B cell (primary cell): ENCODE measurements at regions not wholly inside any gene's neighbourhood (a gene's known extent, or its start where the extent isn't known, plus 50 kb on each side); places are given as distances from the start of the nearest gene placed in this dataset.

ENCODE experiments used
- ATAC-seq: fragments of 200-7000 bp; cut with Tn5 transposase; one replicate; pipeline ENCODE4 v1.10.0; 2021; ENCODE audit warnings: low read depth, mild to moderate bottlenecking, moderate number of reproducible peaks, moderate library complexity
- CTCF ChIA-PET: fragments of 350-600 bp; sonication (Branson Sonifier 250); formaldehyde crosslinking; loops from one replicate; lab custom pipeline; 2021; ENCODE audit warnings: antibody characterized with exemption, inconsistent platforms; lab: Charles Lee
- POLR2A ChIA-PET: fragments of 350-600 bp; sonication (Branson Sonifier 250); formaldehyde crosslinking; loops from one replicate; lab custom pipeline; 2021; ENCODE audit warnings: antibody characterized with exemption; lab: Charles Lee
- DNase-seq: peaks from one replicate; pipeline ENCODE4 v3.0.0; 2013
- H2AFZ ChIP-seq: 2 replicates; pipeline ENCODE4 v1.6.1; 2012; ENCODE audit warnings: mild to moderate bottlenecking, low read depth, low read length; ENCODE audit not compliant: insufficient read depth, poor library complexity, severe bottlenecking
- H3K27ac ChIP-seq, 2 donors: 1 replicate in 1 of 2; 2 replicates in 1 of 2; pipeline ENCODE4 v1.5.1; 2012 to 2013; ENCODE audit warnings: low read length in 2 of 2, mild to moderate bottlenecking in 2 of 2, moderate library complexity in 1 of 2
- H3K27me3 ChIP-seq, 4 experiments: fragments of 200-600 bp in 1 of 4; sonication (generic) in 1 of 4; replicated peaks in 1 of 4; 1 replicate in 2 of 4; 2 replicates in 2 of 4; pipeline versions ENCODE4 v1.6.1 to v1.7.0; 2013 to 2016; ENCODE audit warnings: low read length in 3 of 4, mild to moderate bottlenecking in 2 of 4, mixed read lengths in 1 of 4, moderate library complexity in 1 of 4; ENCODE audit not compliant: insufficient read depth in 4 of 4, control insufficient read depth in 3 of 4; ENCODE audit errors: control extremely low read depth in 1 of 4
- H3K36me3 ChIP-seq, 2 experiments: replicated peaks in 1 of 2; 1 replicate in 1 of 2; 2 replicates in 1 of 2; pipeline versions ENCODE4 v1.6.1 to v1.7.1; 2013; ENCODE audit warnings: low read length in 1 of 2; ENCODE audit not compliant: insufficient read depth in 2 of 2, control insufficient read depth in 1 of 2; ENCODE audit errors: control extremely low read depth in 1 of 2, extremely low read depth in 1 of 2
- H3K4me1 ChIP-seq, 2 donors: fragments of 200-600 bp in 1 of 2; sonication (generic) in 1 of 2; 1 replicate in 1 of 2; 2 replicates in 1 of 2; pipeline versions ENCODE4 v1.5.1 to v1.6.1; 2013 to 2017; ENCODE audit warnings: low read length in 2 of 2; ENCODE audit not compliant: control insufficient read depth in 2 of 2, insufficient read depth in 2 of 2
- H3K4me2 ChIP-seq: replicated peaks from 2 replicates; pipeline ENCODE3; 2012; ENCODE audit warnings: mild to moderate bottlenecking, low read depth, low read length; ENCODE audit not compliant: poor library complexity, severe bottlenecking
- H3K4me3 ChIP-seq, 5 experiments: fragments of 200-600 bp in 1 of 5; sonication (generic) in 1 of 5; 1 replicate in 3 of 5; 2 replicates in 2 of 5; pipeline versions ENCODE4 v1.5.1 to v1.7.0; 2011 to 2016; ENCODE audit warnings: low read length in 4 of 5, mild to moderate bottlenecking in 4 of 5, low read depth in 2 of 5, control low read depth in 1 of 5, moderate library complexity in 1 of 5; ENCODE audit not compliant: insufficient read depth in 1 of 5; ENCODE audit errors: control extremely low read depth in 1 of 5, extremely low read depth in 1 of 5
- H3K79me2 ChIP-seq: fragments of 200-600 bp; sonication (generic); one replicate; pipeline ENCODE4 v1.6.0; 2016; ENCODE audit warnings: low read length; ENCODE audit not compliant: control insufficient read depth, insufficient read depth
- H3K9ac ChIP-seq: fragments of 200-600 bp; sonication (generic); 2 replicates; pipeline ENCODE4 v1.6.1; 2017; ENCODE audit warnings: mild to moderate bottlenecking, low read length, moderate library complexity
- H3K9me3 ChIP-seq, 3 donors: one replicate each; pipeline versions ENCODE4 v1.6.1 to v1.7.1; 2013; ENCODE audit warnings: low read length in 2 of 3; ENCODE audit not compliant: control insufficient read depth in 2 of 3, insufficient read depth in 1 of 3; ENCODE audit errors: control extremely low read depth in 1 of 3
- H4K20me1 ChIP-seq: 2 replicates; pipeline ENCODE4 v1.6.0; 2012; ENCODE audit warnings: mild to moderate bottlenecking, low read length; ENCODE audit not compliant: insufficient read depth, control insufficient read depth, poor library complexity, severe bottlenecking
- H3K27ac Mint-ChIP-seq: one replicate; pipeline ENCODE4 v1.8.0; 2021; ENCODE audit warnings: mixed read lengths
- H3K27me3 Mint-ChIP-seq: one replicate; pipeline ENCODE4 v1.8.0; 2021; ENCODE audit warnings: mixed read lengths
- H3K4me1 Mint-ChIP-seq: one replicate; pipeline ENCODE4 v1.8.0; 2021; ENCODE audit warnings: mixed read lengths
- H3K4me3 Mint-ChIP-seq: one replicate; pipeline ENCODE4 v1.8.0; 2021; ENCODE audit warnings: mixed read lengths
- H3K9me3 Mint-ChIP-seq: one replicate; pipeline ENCODE4 v1.8.0; 2022; ENCODE audit warnings: mixed read lengths; ENCODE audit not compliant: insufficient read depth
- EZH2 ChIP-seq: IDR thresholded peaks from 2 replicates; pipeline ENCODE4 v1.6.1; 2012; ENCODE audit warnings: borderline replicate concordance, low read depth, mild to moderate bottlenecking, moderate library complexity, low read length; ENCODE audit not compliant: insufficient read depth, poor library complexity, severe bottlenecking
- WGBS: methylation state at CpG from one replicate; pipeline ENCODE4 v1.1.5; 2013; ENCODE audit warnings: missing lambda C conversion rate; ENCODE audit not compliant: insufficient coverage; 5-methylcytosine and 5-hydroxymethylcytosine counted together
- intact Hi-C: fragments of 100-400 bp; cut with micrococcal nuclease; formaldehyde crosslinking; loops from one replicate; pipeline ENCODE4 v1.10.0; 2022
- TF ChIP-seq, protein P1 (sequence below): fragments of 200-600 bp; IDR thresholded peaks from one replicate; pipeline ENCODE4 v1.8.0; 2022; ENCODE audit warnings: antibody characterized with exemption, mild to moderate bottlenecking

- Histone ChIP-seq H3K36me3 (no peaks in the 10 kb centered on the region), H3K4me3 (no peak overlapping the region), H3K79me2 (no peaks in the 10 kb centered on the region), H3K4me2 (no peak overlapping the region), H3K27me3 (peaks cover 0 to 8% (median 0%) of the 10 kb centered on the region in 4 experiments), H3K27ac (no peak overlapping the region), H3K9me3 (no peaks in the 10 kb centered on the region), H2AFZ (no peak overlapping the region), H4K20me1 (no peaks in the 10 kb centered on the region), H3K9ac (no peak overlapping the region), H3K4me1 (peaks cover 0 to 11% of the 10 kb centered on the region in 2 donors)
- Mint-ChIP-seq H3K27ac (no peak overlapping the region), H3K4me3 (no peak overlapping the region), H3K27me3 (peaks cover 3% of the 10 kb centered on the region), H3K9me3 (no peaks in the 10 kb centered on the region), H3K4me1 (no peaks in the 10 kb centered on the region)
- intact Hi-C loops = no loop called here
- CTCF ChIA-PET = no interaction called here
- POLR2A ChIA-PET = no interaction called here
- no peak for ATAC-seq
- TF ChIP-seq EZH2 = no peak
- TF ChIP-seq, protein P1, sequence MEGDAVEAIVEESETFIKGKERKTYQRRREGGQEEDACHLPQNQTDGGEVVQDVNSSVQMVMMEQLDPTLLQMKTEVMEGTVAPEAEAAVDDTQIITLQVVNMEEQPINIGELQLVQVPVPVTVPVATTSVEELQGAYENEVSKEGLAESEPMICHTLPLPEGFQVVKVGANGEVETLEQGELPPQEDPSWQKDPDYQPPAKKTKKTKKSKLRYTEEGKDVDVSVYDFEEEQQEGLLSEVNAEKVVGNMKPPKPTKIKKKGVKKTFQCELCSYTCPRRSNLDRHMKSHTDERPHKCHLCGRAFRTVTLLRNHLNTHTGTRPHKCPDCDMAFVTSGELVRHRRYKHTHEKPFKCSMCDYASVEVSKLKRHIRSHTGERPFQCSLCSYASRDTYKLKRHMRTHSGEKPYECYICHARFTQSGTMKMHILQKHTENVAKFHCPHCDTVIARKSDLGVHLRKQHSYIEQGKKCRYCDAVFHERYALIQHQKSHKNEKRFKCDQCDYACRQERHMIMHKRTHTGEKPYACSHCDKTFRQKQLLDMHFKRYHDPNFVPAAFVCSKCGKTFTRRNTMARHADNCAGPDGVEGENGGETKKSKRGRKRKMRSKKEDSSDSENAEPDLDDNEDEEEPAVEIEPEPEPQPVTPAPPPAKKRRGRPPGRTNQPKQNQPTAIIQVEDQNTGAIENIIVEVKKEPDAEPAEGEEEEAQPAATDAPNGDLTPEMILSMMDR = no peak
- WGBS = 88% methylated on average over 15 of the region's 17 CpGs
- DNase-seq = no peak
Measured at GRCh38 chr13:109873351-109874123, 87.2 kb upstream of the IRS2 start.

GRCh38 chr13:109872864-109873263 is 86.5 kb upstream of the IRS2 start:
- Mint-ChIP-seq H3K4me3 (no peak overlapping the region), H3K27ac (no peak overlapping the region), H3K4me1 (no peaks in the 10 kb centered on the region), H3K27me3 (peaks cover 3% of the 10 kb centered on the region), H3K9me3 (no peaks in the 10 kb centered on the region)
- ChIA-PET CTCF (no interaction called here), POLR2A (no interaction called here)
- Histone ChIP-seq H3K4me2 (no peak overlapping the region), H2AFZ (no peak overlapping the region), H4K20me1 (no peaks in the 10 kb centered on the region), H3K9me3 (no peaks in the 10 kb centered on the region), H3K27me3 (peaks cover 0 to 8% (median 0%) of the 10 kb centered on the region in 4 experiments), H3K36me3 (no peaks in the 10 kb centered on the region), H3K4me1 (peaks cover 0 to 11% of the 10 kb centered on the region in 2 donors), H3K27ac (no peak overlapping the region), H3K9ac (no peak overlapping the region), H3K4me3 (no peak overlapping the region), H3K79me2 (no peaks in the 10 kb centered on the region)
- intact Hi-C loops = no loop called here
- WGBS = no CpG with 5 or more reads among the region's 1 CpG
- TF ChIP-seq, protein P1 = no peak
- no peak for TF ChIP-seq EZH2
- DNase-seq = no peak
- no peak for ATAC-seq
